ENCODE measurements at regions not wholly inside any gene's neighbourhood (a gene's known extent, or its start where the extent isn't known, plus 50 kb on each side); places are given as distances from the start of the nearest gene placed in this dataset.

DNA sequence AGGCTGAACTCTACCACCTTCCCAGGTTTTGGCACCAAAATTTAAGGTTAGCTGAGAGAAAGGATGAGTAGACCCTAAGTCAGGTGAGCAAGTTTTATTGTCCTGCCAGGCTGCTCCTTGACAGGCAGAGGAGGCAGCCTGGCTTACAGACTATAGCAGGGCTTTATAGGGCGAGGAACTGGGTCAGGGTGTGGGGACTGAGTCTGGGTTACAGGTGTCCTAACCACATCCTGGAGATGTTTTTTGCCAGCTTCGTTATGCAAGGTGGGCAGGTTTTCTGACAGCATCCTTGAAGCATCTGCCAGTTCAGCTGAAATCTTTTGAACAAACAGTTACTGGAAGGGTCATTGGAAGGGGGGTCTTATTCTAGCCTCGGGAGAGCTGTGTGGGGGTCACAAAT, 905.7 kb upstream of the SLITRK5 start:
- TF ChIP-seq, protein P1, sequence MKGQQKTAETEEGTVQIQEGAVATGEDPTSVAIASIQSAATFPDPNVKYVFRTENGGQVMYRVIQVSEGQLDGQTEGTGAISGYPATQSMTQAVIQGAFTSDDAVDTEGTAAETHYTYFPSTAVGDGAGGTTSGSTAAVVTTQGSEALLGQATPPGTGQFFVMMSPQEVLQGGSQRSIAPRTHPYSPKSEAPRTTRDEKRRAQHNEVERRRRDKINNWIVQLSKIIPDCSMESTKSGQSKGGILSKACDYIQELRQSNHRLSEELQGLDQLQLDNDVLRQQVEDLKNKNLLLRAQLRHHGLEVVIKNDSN (IDR thresholded peaks at IDR 0.05), result no peak
- TF ChIP-seq ZBTB7A (IDR thresholded peaks at IDR 0.05; ENCODE audit: low read depth), result no peak
- no peak for TF ChIP-seq TEAD4 (IDR thresholded peaks at IDR 0.05)
- no peak for TF ChIP-seq CREB1 (IDR thresholded peaks at IDR 0.05; ENCODE audit: low read depth)
- TF ChIP-seq TAF1 (IDR thresholded peaks at IDR 0.05; ENCODE audit: low read depth), result no peak
- TF ChIP-seq CEBPB (IDR thresholded peaks at IDR 0.05), result no peak

DNA sequence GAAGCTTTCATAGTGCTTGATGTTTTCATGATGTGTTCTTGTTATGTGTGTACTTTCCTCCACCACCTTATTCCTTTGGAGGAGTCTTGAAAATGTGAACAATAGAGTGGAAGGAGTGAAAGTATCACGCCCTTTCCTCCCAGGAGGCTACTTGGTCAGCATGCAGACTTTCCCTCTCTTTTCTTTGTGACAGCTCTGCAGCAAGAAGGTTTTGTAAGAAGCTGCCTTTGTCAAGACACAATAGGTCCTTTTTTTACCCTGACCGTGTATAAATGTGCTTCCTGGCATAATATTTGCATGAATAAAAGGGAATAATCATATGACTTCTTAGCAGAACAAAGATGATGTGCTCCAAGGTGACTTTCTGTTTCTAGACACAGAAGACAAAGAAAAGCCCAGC, 882.6 kb upstream of the SLITRK5 start:
- TF ChIP-seq TCF12 (IDR thresholded peaks at IDR 0.05; ENCODE audit: low read depth), result no peak
- no peak for TF ChIP-seq NFIC (IDR thresholded peaks at IDR 0.05)
- TF ChIP-seq RAD21 (IDR thresholded peaks at IDR 0.05; ENCODE audit: low read depth), result no peak
- TF ChIP-seq, protein P1 (IDR thresholded peaks at IDR 0.05), result no peak
- TF ChIP-seq EP300 (IDR thresholded peaks at IDR 0.05; ENCODE audit: borderline replicate concordance), result no peak
- no peak for TF ChIP-seq CREB1 (IDR thresholded peaks at IDR 0.05; ENCODE audit: low read depth)
- TF ChIP-seq TEAD4 (IDR thresholded peaks at IDR 0.05), result no peak
- TF ChIP-seq TAF1 (IDR thresholded peaks at IDR 0.05; ENCODE audit: low read depth), result no peak
- no peak for TF ChIP-seq YY1 (IDR thresholded peaks at IDR 0.05; ENCODE audit: low read depth)
- no peak for TF ChIP-seq MAX (IDR thresholded peaks at IDR 0.05)
- no peak for TF ChIP-seq CEBPB (IDR thresholded peaks at IDR 0.05)
- no peak for TF ChIP-seq EGR1 (IDR thresholded peaks at IDR 0.05)
- no peak for TF ChIP-seq FOXM1 (IDR thresholded peaks at IDR 0.05; ENCODE audit: borderline replicate concordance, low read depth)
- TF ChIP-seq ZBTB7A (IDR thresholded peaks at IDR 0.05; ENCODE audit: low read depth), result no peak
- TF ChIP-seq REST (IDR thresholded peaks at IDR 0.05; ENCODE audit: low read depth), result no peak

- TF ChIP-seq, protein P1 (IDR thresholded peaks at IDR 0.05), result no peak
- no peak for TF ChIP-seq TCF12 (IDR thresholded peaks at IDR 0.05; ENCODE audit: low read depth)
- TF ChIP-seq TAF1 (IDR thresholded peaks at IDR 0.05; ENCODE audit: low read depth), result no peak
- no peak for TF ChIP-seq CREB1 (IDR thresholded peaks at IDR 0.05; ENCODE audit: low read depth)
- TF ChIP-seq EGR1 (IDR thresholded peaks at IDR 0.05), result no peak
- no peak for TF ChIP-seq EP300 (IDR thresholded peaks at IDR 0.05; ENCODE audit: borderline replicate concordance)
- TF ChIP-seq FOXM1 (IDR thresholded peaks at IDR 0.05; ENCODE audit: borderline replicate concordance, low read depth), result no peak
- no peak for TF ChIP-seq NFIC (IDR thresholded peaks at IDR 0.05)
- no peak for TF ChIP-seq ZBTB7A (IDR thresholded peaks at IDR 0.05; ENCODE audit: low read depth)
- TF ChIP-seq TEAD4 (IDR thresholded peaks at IDR 0.05), result no peak
- no peak for TF ChIP-seq REST (IDR thresholded peaks at IDR 0.05; ENCODE audit: low read depth)
- no peak for TF ChIP-seq YY1 (IDR thresholded peaks at IDR 0.05; ENCODE audit: low read depth)
Observed at GRCh38 chr13:86792153-86792651, 879.0 kb upstream of the SLITRK5 start.

GRCh38 chr13:86795858-86796257, 875.3 kb upstream of the SLITRK5 start:
- no peak for TF ChIP-seq EP300 (IDR thresholded peaks at IDR 0.05; ENCODE audit: borderline replicate concordance)
- no peak for TF ChIP-seq TEAD4 (IDR thresholded peaks at IDR 0.05)
- TF ChIP-seq ZBTB7A (IDR thresholded peaks at IDR 0.05; ENCODE audit: low read depth), result no peak
- no peak for TF ChIP-seq EGR1 (IDR thresholded peaks at IDR 0.05)
- no peak for TF ChIP-seq CEBPB (IDR thresholded peaks at IDR 0.05)
- TF ChIP-seq NFIC (IDR thresholded peaks at IDR 0.05), result no peak
- no peak for TF ChIP-seq TAF1 (IDR thresholded peaks at IDR 0.05; ENCODE audit: low read depth)
- TF ChIP-seq YY1 (IDR thresholded peaks at IDR 0.05; ENCODE audit: low read depth), result no peak
- TF ChIP-seq MAX (IDR thresholded peaks at IDR 0.05), result no peak
- no peak for TF ChIP-seq TCF12 (IDR thresholded peaks at IDR 0.05; ENCODE audit: low read depth)
- TF ChIP-seq, protein P1 (IDR thresholded peaks at IDR 0.05), result no peak

DNA sequence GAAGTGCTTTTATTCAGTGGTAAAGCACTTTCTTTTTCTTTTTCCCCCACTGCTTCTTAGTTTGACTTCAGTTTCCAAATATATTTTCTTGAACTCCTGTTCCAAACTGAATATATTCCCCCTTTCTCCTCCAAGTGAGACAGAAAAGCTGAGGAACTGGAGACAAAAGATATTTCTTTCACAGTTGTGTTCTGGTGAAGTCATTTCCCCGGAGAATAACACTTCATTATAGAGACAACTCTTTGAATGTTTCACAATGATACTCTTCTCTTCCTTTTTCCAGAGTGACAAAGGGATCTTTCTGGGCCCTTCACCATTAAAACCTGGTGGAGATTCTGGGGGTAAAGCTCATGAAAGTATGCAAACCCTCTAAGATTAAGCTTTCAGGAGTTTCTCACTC, 860.8 kb upstream of the SLITRK5 start:
- TF ChIP-seq NFIC (IDR thresholded peaks at IDR 0.05) (no peak), TCF12 (IDR thresholded peaks at IDR 0.05; ENCODE audit: low read depth) (no peak)
- TF ChIP-seq, protein P1 (IDR thresholded peaks at IDR 0.05), result no peak

Data from Ishikawa (cell line).